ENCODE measurements at regions not wholly inside any gene's neighbourhood (a gene's known extent, or its start where the extent isn't known, plus 50 kb on each side); places are given as distances from the start of the nearest gene placed in this dataset.
"Not testable (repeated sequence)": the region's sequence is repeated elsewhere in the genome, so short reads cannot be mapped to it uniquely, and the experiment has no call there.

DNA sequence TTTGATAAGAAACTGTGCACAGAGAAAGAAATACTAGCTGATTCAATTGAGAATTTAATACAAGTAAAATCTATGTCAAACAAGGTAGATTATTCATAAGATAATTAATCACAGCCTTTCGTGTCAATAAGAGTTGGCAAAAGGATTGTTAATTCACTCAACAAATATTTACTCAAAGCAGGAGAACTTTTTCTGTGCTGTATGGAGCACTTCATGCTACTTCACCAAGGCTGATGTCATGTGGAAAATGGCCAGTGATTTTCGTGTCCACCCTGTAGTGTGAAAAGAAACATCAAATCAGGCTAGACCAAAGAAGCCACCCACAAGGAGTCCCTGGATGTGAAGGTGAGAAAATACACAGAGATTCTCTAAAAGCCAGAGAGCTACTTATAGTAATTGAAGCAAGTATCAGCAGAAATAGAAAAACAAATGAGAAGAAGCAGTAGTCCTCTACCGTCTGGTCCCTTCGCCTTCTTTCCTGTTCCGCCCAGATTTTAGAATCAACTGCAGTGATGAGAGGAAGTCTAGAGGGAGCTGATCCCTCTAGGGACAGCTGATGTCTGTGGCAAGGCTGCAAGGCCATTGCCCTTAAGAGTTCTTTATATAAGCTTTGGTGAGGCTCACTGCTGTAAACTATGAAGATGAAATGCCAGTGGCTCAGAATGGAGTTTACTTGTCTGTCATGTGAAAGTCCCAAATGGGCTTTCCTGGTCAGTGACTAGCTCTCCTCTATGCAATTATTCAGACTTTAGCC, 201.3 kb upstream of the APCDD1 start:
- no peaks in the 10 kb centered on the region for H3K36me3 ChIP-seq (ENCODE audit: control insufficient read depth, low read length)
- H4K20me1 ChIP-seq (ENCODE audit: control insufficient read depth, insufficient read depth, low read depth, low read length), result no peaks in the 10 kb centered on the region
- H3K27ac ChIP-seq (ENCODE audit: low read depth, low read length), result no peak overlapping the region
- TF ChIP-seq EZH2phosphoT487 (IDR thresholded peaks at IDR 0.05; ENCODE audit: borderline replicate concordance, low read length) (no peak), CTCF (IDR thresholded peaks at IDR 0.05; ENCODE audit: low read depth, low read length, poor library complexity, severe bottlenecking) (no peak)
- no peaks in the 10 kb centered on the region for H3K9me2 ChIP-seq (replicated peaks; ENCODE audit: control insufficient read depth, low read length)
- H3K4me1 ChIP-seq (ENCODE audit: control insufficient read depth, low read length), result peaks cover 10% of the 10 kb centered on the region
- no peaks in the 10 kb centered on the region for H3K9me3 ChIP-seq (ENCODE audit: control insufficient read depth, insufficient read depth, low read length)
- no peaks in the 10 kb centered on the region for H3F3A ChIP-seq (ENCODE audit: control insufficient read depth, insufficient read depth)
- H3K27me3 ChIP-seq (ENCODE audit: control insufficient read depth, low read length), result no peaks in the 10 kb centered on the region
- H3K79me2 ChIP-seq (ENCODE audit: control insufficient read depth, low read length), result no peaks in the 10 kb centered on the region
- H3K4me3 ChIP-seq (ENCODE audit: low read length), result no peak overlapping the region
- H3K4me2 ChIP-seq (ENCODE audit: low read length), result no peak overlapping the region

DNA sequence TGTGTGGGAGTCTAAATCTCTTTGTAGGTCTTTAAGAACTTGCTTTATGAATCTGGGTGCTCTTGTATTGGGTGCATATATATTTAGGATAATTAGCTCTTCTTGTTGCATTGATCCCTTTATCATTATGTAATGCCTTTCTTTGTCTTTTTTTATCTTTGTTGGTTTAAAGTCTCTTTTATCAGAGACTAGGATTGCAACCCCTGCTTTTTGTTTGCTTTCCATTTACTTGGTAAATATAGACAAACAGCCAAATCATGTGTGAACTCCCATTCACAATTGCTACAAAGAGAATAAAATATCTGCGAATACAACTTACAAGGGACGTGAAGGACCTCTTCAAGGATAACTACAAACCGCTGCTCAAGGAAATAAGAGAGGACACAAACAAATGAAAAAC, 198.2 kb upstream of the APCDD1 start:
- H3K79me2 ChIP-seq (ENCODE audit: control insufficient read depth, low read length); H3K27me3 ChIP-seq (ENCODE audit: control insufficient read depth, low read length); H3K9me3 ChIP-seq (ENCODE audit: control insufficient read depth, insufficient read depth, low read length); H3K4me2 ChIP-seq (ENCODE audit: low read length); H3K9me2 ChIP-seq (replicated peaks; ENCODE audit: control insufficient read depth, low read length); H3K27ac ChIP-seq (ENCODE audit: low read depth, low read length); H3K36me3 ChIP-seq (ENCODE audit: control insufficient read depth, low read length); H3F3A ChIP-seq (ENCODE audit: control insufficient read depth, insufficient read depth); H4K20me1 ChIP-seq (ENCODE audit: control insufficient read depth, insufficient read depth, low read depth, low read length); H3K4me3 ChIP-seq (ENCODE audit: low read length): not testable (repeated sequence)
- peaks cover 12% of the 10 kb centered on the region for H3K4me1 ChIP-seq (ENCODE audit: control insufficient read depth, low read length)

- no peaks in the 10 kb centered on the region for H3K79me2 ChIP-seq (ENCODE audit: control insufficient read depth, low read length)
- H3K9me3 ChIP-seq (ENCODE audit: control insufficient read depth, insufficient read depth, low read length), result no peaks in the 10 kb centered on the region
- peaks cover 17% of the 10 kb centered on the region for H3K4me1 ChIP-seq (ENCODE audit: control insufficient read depth, low read length)
- H3K27ac ChIP-seq (ENCODE audit: low read depth, low read length), result no peak overlapping the region
- H3F3A ChIP-seq (ENCODE audit: control insufficient read depth, insufficient read depth), result no peaks in the 10 kb centered on the region
- no peaks in the 10 kb centered on the region for H4K20me1 ChIP-seq (ENCODE audit: control insufficient read depth, insufficient read depth, low read depth, low read length)
- H3K27me3 ChIP-seq (ENCODE audit: control insufficient read depth, low read length), result no peaks in the 10 kb centered on the region
- no peak for TF ChIP-seq CTCF (IDR thresholded peaks at IDR 0.05; ENCODE audit: low read depth, low read length, poor library complexity, severe bottlenecking)
- TF ChIP-seq EZH2phosphoT487 (IDR thresholded peaks at IDR 0.05; ENCODE audit: borderline replicate concordance, low read length), result no peak
- no peak overlapping the region for H3K4me3 ChIP-seq (ENCODE audit: low read length)
- H3K4me2 ChIP-seq (ENCODE audit: low read length), result no peak overlapping the region
- H3K36me3 ChIP-seq (ENCODE audit: control insufficient read depth, low read length), result no peaks in the 10 kb centered on the region
- H3K9me2 ChIP-seq (replicated peaks; ENCODE audit: control insufficient read depth, low read length), result no peaks in the 10 kb centered on the region
Measured at GRCh38 chr18:10258836-10259474, 195.5 kb upstream of the APCDD1 start.

DNA sequence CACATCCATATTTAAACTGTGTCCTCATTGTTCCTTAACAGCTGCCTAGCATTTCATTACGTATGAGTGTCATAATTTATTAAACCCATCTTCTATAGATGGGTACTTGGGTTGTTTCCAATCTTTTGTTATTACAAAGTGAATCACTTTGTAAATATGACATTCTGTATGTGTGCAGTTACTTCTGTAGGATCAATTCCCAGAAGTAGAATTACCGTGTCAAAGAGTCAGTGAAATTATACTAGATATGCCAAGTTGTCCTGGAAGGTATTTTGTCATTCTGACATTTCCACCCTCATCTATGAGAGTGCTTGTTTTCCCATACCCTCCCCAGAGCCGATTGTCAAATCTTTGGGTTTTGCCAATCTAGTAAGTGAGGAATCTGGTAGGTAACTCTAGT, 194.5 kb upstream of the APCDD1 start:
- H3K9me3 ChIP-seq (ENCODE audit: control insufficient read depth, insufficient read depth, low read length), result no peaks in the 10 kb centered on the region
- H3K27ac ChIP-seq (ENCODE audit: low read depth, low read length), result no peak overlapping the region
- H3K36me3 ChIP-seq (ENCODE audit: control insufficient read depth, low read length), result no peaks in the 10 kb centered on the region
- no peaks in the 10 kb centered on the region for H3K27me3 ChIP-seq (ENCODE audit: control insufficient read depth, low read length)
- no peak overlapping the region for H3K4me3 ChIP-seq (ENCODE audit: low read length)
- H4K20me1 ChIP-seq (ENCODE audit: control insufficient read depth, insufficient read depth, low read depth, low read length), result no peaks in the 10 kb centered on the region
- peaks cover 26% of the 10 kb centered on the region for H3K4me1 ChIP-seq (ENCODE audit: control insufficient read depth, low read length)
- H3F3A ChIP-seq (ENCODE audit: control insufficient read depth, insufficient read depth), result no peaks in the 10 kb centered on the region
- H3K9me2 ChIP-seq (replicated peaks; ENCODE audit: control insufficient read depth, low read length), result no peaks in the 10 kb centered on the region
- H3K79me2 ChIP-seq (ENCODE audit: control insufficient read depth, low read length), result no peaks in the 10 kb centered on the region
- no peak overlapping the region for H3K4me2 ChIP-seq (ENCODE audit: low read length)
- no peak for TF ChIP-seq EZH2phosphoT487 (IDR thresholded peaks at IDR 0.05; ENCODE audit: borderline replicate concordance, low read length)
- no peak for TF ChIP-seq CTCF (IDR thresholded peaks at IDR 0.05; ENCODE audit: low read depth, low read length, poor library complexity, severe bottlenecking)
